ENCODE measurements at regions not wholly inside any gene's neighbourhood (a gene's known extent, or its start where the extent isn't known, plus 50 kb on each side); places are given as distances from the start of the nearest gene placed in this dataset.

GRCh38 chr17:21476867-21477266, 100.7 kb downstream of the KCNJ12 start:
- TF ChIP-seq CTCF (conservative IDR thresholded peaks at IDR 0.05) (no peak), ZFX (IDR thresholded peaks at IDR 0.05) (no peak)
